DND-41 (cell line): ENCODE measurements at regions not wholly inside any gene's neighbourhood (a gene's known extent, or its start where the extent isn't known, plus 50 kb on each side); places are given as distances from the start of the nearest gene placed in this dataset.

Experiments used
- ATAC-seq: fragments of 200-7000 bp; cut with Tn5 transposase; 3 replicates; pipeline ENCODE4 v1.9.1; 2021; ENCODE audit warnings: low read depth; ENCODE audit not compliant: insufficient read depth
- DNase-seq: peaks from one replicate; pipeline ENCODE4 v3.0.0-alpha.2; 2020
- H2AFZ ChIP-seq: 2 replicates; pipeline ENCODE4 v1.6.0; 2012; ENCODE audit warnings: low read depth, low read length
- H3K27ac ChIP-seq: 2 replicates; pipeline ENCODE4 v1.5.1; 2012; ENCODE audit warnings: low read length, inconsistent platforms
- H3K27me3 ChIP-seq: fragments of 200-600 bp; sonication (generic); 2 replicates; pipeline ENCODE4 v1.6.0; 2012; ENCODE audit warnings: low read length, mild to moderate bottlenecking, inconsistent platforms; ENCODE audit not compliant: insufficient read depth, poor library complexity
- H3K36me3 ChIP-seq: 2 replicates; pipeline ENCODE4 v1.5.1; 2012; ENCODE audit warnings: low read length, inconsistent platforms; ENCODE audit not compliant: insufficient read depth
- H3K4me1 ChIP-seq: 2 replicates; pipeline ENCODE4 v1.5.1; 2012; ENCODE audit warnings: mild to moderate bottlenecking, low read length; ENCODE audit not compliant: insufficient read depth
- H3K4me2 ChIP-seq: 2 replicates; pipeline ENCODE4 v1.6.0; 2012; ENCODE audit warnings: mild to moderate bottlenecking, moderate library complexity, low read length, inconsistent platforms; ENCODE audit not compliant: insufficient read depth
- H3K4me3 ChIP-seq, 2 experiments: fragments of 200-600 bp in 1 of 2; shearing (Covaris generic) in 1 of 2; 2 replicates each; pipeline ENCODE4 v1.5.1; 2012 to 2016; ENCODE audit warnings: inconsistent platforms in 2 of 2, low read length in 2 of 2, mild to moderate bottlenecking in 2 of 2, low read depth in 1 of 2, moderate library complexity in 1 of 2
- H3K79me2 ChIP-seq: 2 replicates; pipeline ENCODE4 v1.6.0; 2012; ENCODE audit warnings: low read length, inconsistent platforms; ENCODE audit not compliant: insufficient read depth
- H3K9ac ChIP-seq: 2 replicates; pipeline ENCODE4 v1.6.0; 2012; ENCODE audit warnings: low read depth, mild to moderate bottlenecking, inconsistent platforms, low read length, moderate library complexity
- H3K9me3 ChIP-seq: 2 replicates; pipeline ENCODE4 v1.5.1; 2012; ENCODE audit warnings: low read length, moderate library complexity, mild to moderate bottlenecking, inconsistent platforms; ENCODE audit not compliant: insufficient read depth, severe bottlenecking
- H4K20me1 ChIP-seq: 2 replicates; pipeline ENCODE4 v1.6.0; 2012; ENCODE audit warnings: low read length; ENCODE audit not compliant: insufficient read depth
- CTCF ChIP-seq: IDR thresholded peaks from 2 replicates; pipeline ENCODE4 v1.5.1; 2012; ENCODE audit warnings: borderline replicate concordance, low read length, moderate library complexity, mild to moderate bottlenecking; ENCODE audit not compliant: poor library complexity, severe bottlenecking; ENCODE audit errors: extremely low read depth
- EZH2 ChIP-seq: IDR thresholded peaks from 3 replicates; pipeline ENCODE4 v1.6.1; 2012; ENCODE audit warnings: borderline replicate concordance, low read depth, mild to moderate bottlenecking, moderate library complexity, low read length, inconsistent platforms; ENCODE audit not compliant: severe bottlenecking

- Histone ChIP-seq H3K4me2 (no peak overlapping the region), H3K27ac (no peak overlapping the region), H2AFZ (no peak overlapping the region), H3K79me2 (no peaks in the 10 kb centered on the region), H3K9me3 (peaks cover 1% of the 10 kb centered on the region), H3K4me3 (no peak overlapping the region), H4K20me1 (peaks cover 3% of the 10 kb centered on the region; the same call in 1 of the 2 replicates), H3K4me1 (no peaks in the 10 kb centered on the region), H3K36me3 (no peaks in the 10 kb centered on the region), H3K9ac (no peak overlapping the region), H3K27me3 (peaks cover 3% of the 10 kb centered on the region)
- ATAC-seq, result no peak
- TF ChIP-seq CTCF, result no peak
- no peak for DNase-seq
Observed at GRCh38 chr3:72287956-72288355, 503.0 kb upstream of the PROK2 start.

- Histone ChIP-seq H3K4me2 (no peak overlapping the region), H3K9me3 (peaks cover 4% of the 10 kb centered on the region), H3K27ac (no peak overlapping the region), H3K4me1 (no peaks in the 10 kb centered on the region), H3K27me3 (peaks cover 3% of the 10 kb centered on the region), H4K20me1 (peaks cover 3% of the 10 kb centered on the region; the same call in 1 of the 2 replicates), H2AFZ (no peak overlapping the region), H3K4me3 (no peak overlapping the region), H3K36me3 (no peaks in the 10 kb centered on the region), H3K9ac (no peak overlapping the region), H3K79me2 (no peaks in the 10 kb centered on the region)
- ATAC-seq, result no peak
- no peak for DNase-seq
- TF ChIP-seq CTCF (no peak), EZH2 (no peak)
Observed at GRCh38 chr3:72285502-72285901, 500.6 kb upstream of the PROK2 start.

GRCh38 chr3:72284471-72284870, 499.5 kb upstream of the PROK2 start:
- Histone ChIP-seq H3K4me1 (no peaks in the 10 kb centered on the region), H3K27me3 (peaks cover 3% of the 10 kb centered on the region), H3K4me2 (no peak overlapping the region), H2AFZ (no peak overlapping the region), H3K9ac (no peak overlapping the region), H3K9me3 (peaks cover 4% of the 10 kb centered on the region), H3K4me3 (no peak overlapping the region), H3K79me2 (no peaks in the 10 kb centered on the region), H3K36me3 (no peaks in the 10 kb centered on the region), H3K27ac (no peak overlapping the region), H4K20me1 (peaks cover 3% of the 10 kb centered on the region; the same call in 1 of the 2 replicates)
- no peak for TF ChIP-seq CTCF
- no peak for TF ChIP-seq EZH2
- ATAC-seq (no peak), DNase-seq (no peak)

- Histone ChIP-seq H3K9me3 (peaks cover 4% of the 10 kb centered on the region), H3K9ac (no peak overlapping the region), H3K27ac (no peak overlapping the region), H3K79me2 (no peaks in the 10 kb centered on the region), H2AFZ (no peak overlapping the region), H3K4me2 (no peak overlapping the region), H3K4me1 (no peaks in the 10 kb centered on the region), H3K27me3 (peaks cover 3% of the 10 kb centered on the region), H3K36me3 (no peaks in the 10 kb centered on the region), H3K4me3 (no peak overlapping the region), H4K20me1 (no peaks in the 10 kb centered on the region)
- ATAC-seq (no peak), DNase-seq (no peak)
- no peak for TF ChIP-seq EZH2
- no peak for TF ChIP-seq CTCF
Observed at GRCh38 chr3:72282918-72283317, 498.0 kb upstream of the PROK2 start.
